Activated T-cell treated with anti-CD3 and anti-CD28 coated beads, Interleukin-2, amount 50 U/mL, for 72 hours (primary cell): ENCODE measurements at regions not wholly inside any gene's neighbourhood (a gene's known extent, or its start where the extent isn't known, plus 50 kb on each side); places are given as distances from the start of the nearest gene placed in this dataset.

Experiments used
- ATAC-seq, 2 donors: fragments of 150-1000 bp; cut with Tn5 transposase; replicated peaks in 1 of 2; 2 replicates each; pipeline ENCODE4 v1.10.0; 2021; ENCODE audit warnings: moderate library complexity in 2 of 2, mild to moderate bottlenecking in 1 of 2
- DNase-seq, 2 donors: peaks; one replicate each; pipeline ENCODE4 v3.0.0; 2021 to 2022; ENCODE audit warnings: mixed read lengths in 1 of 2
- H3K27ac Mint-ChIP-seq: one replicate; pipeline ENCODE4 v1.8.0; 2022; ENCODE audit warnings: mild to moderate bottlenecking, moderate library complexity, mixed read lengths
- H3K27me3 Mint-ChIP-seq: one replicate; pipeline ENCODE4 v1.8.0; 2022; ENCODE audit warnings: low read depth, mixed read lengths
- H3K36me3 Mint-ChIP-seq, 2 donors: one replicate each; pipeline ENCODE4 v1.8.0; 2022; ENCODE audit warnings: mixed read lengths in 2 of 2, mild to moderate bottlenecking in 1 of 2; ENCODE audit not compliant: insufficient read depth in 2 of 2
- H3K4me1 Mint-ChIP-seq: one replicate; pipeline ENCODE4 v1.8.0; 2022; ENCODE audit warnings: low read depth, mixed read lengths
- H3K4me3 Mint-ChIP-seq, 2 donors: one replicate each; pipeline ENCODE4 v1.8.0; 2022; ENCODE audit warnings: mild to moderate bottlenecking in 2 of 2, mixed read lengths in 2 of 2, moderate library complexity in 2 of 2
- H3K9me3 Mint-ChIP-seq, 2 donors: one replicate each; pipeline ENCODE4 v1.8.0; 2022; ENCODE audit warnings: mixed read lengths in 2 of 2

DNA sequence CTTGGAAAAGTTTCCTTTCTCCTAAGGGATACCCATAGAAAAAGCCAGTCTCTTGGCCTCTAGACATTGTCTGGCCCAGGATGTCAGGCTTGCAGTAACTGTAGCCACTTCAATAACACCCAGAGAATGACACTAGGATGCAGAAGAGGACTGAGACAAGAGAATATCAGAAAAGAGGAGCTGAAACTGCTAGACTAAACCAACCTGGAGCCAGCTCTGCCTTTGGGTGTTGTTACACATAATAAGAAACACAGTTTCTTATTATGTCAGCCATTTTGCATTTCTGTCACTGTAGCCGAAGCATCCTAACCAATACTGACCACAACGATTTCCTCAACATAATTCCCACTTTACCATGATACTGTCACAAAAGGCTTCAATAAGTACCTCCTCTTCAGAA, 72.2 kb upstream of the RCN1 start:
- H3K4me3 Mint-ChIP-seq = no peak overlapping the region
- H3K27ac Mint-ChIP-seq = no peak overlapping the region
- ATAC-seq = peak in 1 of 2 donors; percentile 26
- peaks cover 21% of the 10 kb centered on the region for H3K27me3 Mint-ChIP-seq
- H3K4me1 Mint-ChIP-seq = no peaks in the 10 kb centered on the region
- no peaks in the 10 kb centered on the region for H3K36me3 Mint-ChIP-seq
- peaks cover 0 to 1% of the 10 kb centered on the region in 2 donors for H3K9me3 Mint-ChIP-seq
- DNase-seq = no peak

DNA sequence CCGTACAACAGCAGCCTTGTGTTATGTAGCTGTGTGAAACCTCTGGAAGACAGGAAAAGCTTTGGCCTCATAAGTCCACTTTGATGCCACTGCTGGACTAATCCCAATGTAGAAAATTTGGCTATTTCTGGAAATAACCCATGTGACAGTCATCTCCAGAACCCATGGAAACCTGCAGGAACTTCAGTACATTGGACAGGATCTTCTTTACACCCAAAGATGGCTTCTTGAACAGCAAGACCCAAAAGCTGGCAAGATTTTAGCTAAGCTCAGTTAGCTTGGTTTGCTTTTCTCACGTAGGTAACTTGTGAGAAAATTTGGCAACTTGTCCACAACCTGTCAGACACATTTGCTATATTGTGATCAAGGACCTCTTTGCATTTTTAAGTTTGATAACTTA, 74.8 kb upstream of the RCN1 start:
- no peaks in the 10 kb centered on the region for H3K4me1 Mint-ChIP-seq
- DNase-seq (no peak), ATAC-seq (no peak)
- H3K9me3 Mint-ChIP-seq = no peaks in the 10 kb centered on the region
- no peaks in the 10 kb centered on the region for H3K36me3 Mint-ChIP-seq
- no peak overlapping the region for H3K27ac Mint-ChIP-seq
- no peak overlapping the region for H3K4me3 Mint-ChIP-seq
- peaks cover 17% of the 10 kb centered on the region for H3K27me3 Mint-ChIP-seq

DNA sequence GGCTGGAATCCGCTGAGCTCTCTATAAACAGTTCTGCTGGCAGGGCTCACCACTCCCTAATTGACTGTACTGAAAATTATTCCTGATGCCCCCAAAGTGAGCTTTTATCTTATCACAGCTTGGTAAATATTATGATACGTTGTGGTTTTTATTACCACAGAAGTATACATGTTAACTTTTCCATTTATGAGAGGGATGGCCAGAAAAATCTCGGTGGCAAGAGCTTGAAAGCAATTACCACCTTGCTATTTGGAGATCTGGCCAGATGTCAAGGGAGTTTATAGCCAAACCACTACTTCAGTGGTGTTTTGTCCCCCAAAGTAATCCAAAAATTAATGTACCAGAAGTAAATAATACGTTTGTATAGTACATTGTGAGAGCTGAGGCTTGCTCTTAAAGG, 75.4 kb upstream of the RCN1 start:
- Mint-ChIP-seq H3K27me3 (peaks cover 24% of the 10 kb centered on the region), H3K36me3 (no peaks in the 10 kb centered on the region), H3K27ac (no peak overlapping the region)

DNA sequence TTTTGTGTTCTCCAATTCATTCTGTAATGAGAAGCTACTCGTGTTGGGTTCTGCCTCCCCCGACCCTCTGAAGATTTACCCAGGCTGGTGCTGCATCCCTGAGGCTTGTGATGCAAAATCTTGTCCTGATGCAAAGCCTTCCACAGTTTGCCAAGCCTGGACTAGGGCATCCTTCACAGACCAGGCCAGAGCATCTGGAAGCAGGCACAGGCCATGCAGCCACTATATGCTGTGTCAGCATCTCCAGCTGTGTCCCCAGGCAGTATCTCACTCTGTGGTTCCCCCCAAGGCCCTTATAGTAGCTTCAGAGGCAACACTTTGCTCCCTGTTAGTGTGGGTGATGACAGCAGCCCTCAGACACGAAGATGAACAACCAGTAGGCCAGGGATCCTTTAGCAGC, 77.3 kb upstream of the RCN1 start:
- no peaks in the 10 kb centered on the region for H3K36me3 Mint-ChIP-seq
- H3K27ac Mint-ChIP-seq = no peak overlapping the region
- no peaks in the 10 kb centered on the region for H3K4me1 Mint-ChIP-seq
- H3K9me3 Mint-ChIP-seq = no peaks in the 10 kb centered on the region
- peaks cover 36% of the 10 kb centered on the region for H3K27me3 Mint-ChIP-seq
- DNase-seq (no peak), ATAC-seq (no peak)
- no peak overlapping the region for H3K4me3 Mint-ChIP-seq

More for the DNA sequence above, 75.4 kb upstream of the RCN1 start:
- Mint-ChIP-seq H3K4me1 (no peaks in the 10 kb centered on the region), H3K4me3 (no peak overlapping the region), H3K9me3 (no peaks in the 10 kb centered on the region)
- DNase-seq = no peak
- ATAC-seq = no peak

DNA sequence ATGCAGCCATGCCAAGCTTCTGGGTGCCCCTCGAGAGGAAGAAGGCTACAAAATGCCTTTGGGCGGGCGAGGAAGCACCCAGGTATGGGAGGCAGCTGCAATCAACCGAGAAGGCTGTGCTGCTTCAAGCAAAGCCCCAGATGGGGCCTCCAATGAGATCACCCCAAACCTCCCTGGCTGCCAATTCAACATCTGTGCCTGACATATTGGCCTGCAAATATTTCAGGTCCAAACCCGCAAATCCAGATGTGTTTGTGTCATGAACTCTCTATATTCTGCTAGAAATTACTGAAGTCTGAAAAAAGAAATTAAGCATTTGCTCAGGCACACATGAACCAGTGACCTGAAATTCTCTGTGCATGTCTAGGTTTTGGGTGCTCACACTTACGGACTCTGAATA, 78.8 kb upstream of the RCN1 start:
- peaks cover 31% of the 10 kb centered on the region for H3K27me3 Mint-ChIP-seq
- H3K4me1 Mint-ChIP-seq = no peaks in the 10 kb centered on the region
- no peaks in the 10 kb centered on the region for H3K9me3 Mint-ChIP-seq
- H3K36me3 Mint-ChIP-seq = no peaks in the 10 kb centered on the region
- H3K4me3 Mint-ChIP-seq = no peak overlapping the region
- no peak overlapping the region for H3K27ac Mint-ChIP-seq
- ATAC-seq (no peak), DNase-seq (no peak)

DNA sequence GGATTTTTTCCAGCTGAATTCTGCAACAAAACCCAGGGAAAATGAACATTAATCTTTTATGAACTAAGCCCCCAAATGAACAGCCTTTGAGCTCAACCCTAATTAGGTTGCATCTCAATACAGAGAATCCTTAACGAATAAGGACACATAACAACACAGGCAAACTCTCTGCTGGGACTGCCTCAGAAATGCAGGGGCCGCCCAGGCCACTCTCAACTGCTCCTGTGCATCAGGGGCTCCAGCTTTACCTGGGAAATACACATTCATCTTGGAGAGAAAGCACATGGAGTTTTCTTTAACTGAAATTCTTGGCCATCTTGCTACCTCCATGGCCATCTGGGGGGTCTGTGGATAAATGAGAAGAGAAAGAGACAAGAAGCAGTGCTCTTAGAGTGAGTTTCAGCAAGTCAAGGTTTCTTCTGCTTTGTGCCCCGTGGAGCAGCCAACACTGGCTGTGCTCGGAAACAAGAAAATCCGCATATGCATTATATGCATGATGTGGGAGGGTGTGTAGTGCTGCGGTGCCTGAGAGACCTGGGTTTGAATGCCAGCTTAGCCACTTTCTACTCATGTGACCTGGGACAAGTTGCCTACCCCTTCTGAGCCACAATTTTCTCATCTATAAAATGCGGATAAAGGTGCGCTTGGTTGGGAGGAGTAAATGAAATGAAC, 81.9 kb upstream of the RCN1 start:
- no peak overlapping the region for H3K4me3 Mint-ChIP-seq
- H3K27me3 Mint-ChIP-seq = peaks cover 27% of the 10 kb centered on the region
- no peak overlapping the region for H3K27ac Mint-ChIP-seq
- H3K4me1 Mint-ChIP-seq = no peaks in the 10 kb centered on the region
- ATAC-seq = no peak
- no peaks in the 10 kb centered on the region for H3K9me3 Mint-ChIP-seq
- no peak for DNase-seq
- no peaks in the 10 kb centered on the region for H3K36me3 Mint-ChIP-seq

DNA sequence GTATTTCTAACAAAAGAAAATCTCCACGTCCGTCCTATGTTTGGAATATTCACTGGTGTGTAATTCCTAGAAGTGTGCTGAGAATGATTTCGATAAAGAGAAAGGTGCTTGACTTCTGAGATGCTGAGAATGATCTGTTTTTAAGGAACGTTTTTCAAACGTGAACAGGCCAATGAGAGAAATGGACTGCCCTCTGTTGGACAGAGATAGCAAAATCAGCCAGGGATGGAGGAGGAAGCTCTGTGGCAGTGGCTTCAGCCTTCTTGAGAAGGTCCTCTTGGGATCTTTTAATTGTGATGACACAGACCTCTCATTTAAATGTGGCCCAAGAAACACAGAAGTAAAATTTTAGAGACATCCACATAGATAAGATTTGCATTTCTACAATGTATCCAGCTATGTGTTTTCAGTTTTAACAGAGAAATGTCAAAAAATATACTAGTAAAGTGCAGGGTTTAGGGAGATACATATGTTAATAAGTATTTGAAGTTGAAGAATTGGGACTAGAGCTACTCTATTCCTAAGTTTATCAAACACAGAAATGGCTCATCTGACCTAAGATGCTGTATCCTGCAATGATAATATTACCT, 84.0 kb upstream of the RCN1 start:
- H3K4me3 Mint-ChIP-seq = no peak overlapping the region
- H3K9me3 Mint-ChIP-seq = no peaks in the 10 kb centered on the region
- ATAC-seq = peak in 1 of 2 donors; percentile 53
- H3K36me3 Mint-ChIP-seq = no peaks in the 10 kb centered on the region
- H3K4me1 Mint-ChIP-seq = no peaks in the 10 kb centered on the region
- H3K27me3 Mint-ChIP-seq = peaks cover 24% of the 10 kb centered on the region
- no peak overlapping the region for H3K27ac Mint-ChIP-seq
- DNase-seq = peak in 1 of 2 donors; percentile 10

DNA sequence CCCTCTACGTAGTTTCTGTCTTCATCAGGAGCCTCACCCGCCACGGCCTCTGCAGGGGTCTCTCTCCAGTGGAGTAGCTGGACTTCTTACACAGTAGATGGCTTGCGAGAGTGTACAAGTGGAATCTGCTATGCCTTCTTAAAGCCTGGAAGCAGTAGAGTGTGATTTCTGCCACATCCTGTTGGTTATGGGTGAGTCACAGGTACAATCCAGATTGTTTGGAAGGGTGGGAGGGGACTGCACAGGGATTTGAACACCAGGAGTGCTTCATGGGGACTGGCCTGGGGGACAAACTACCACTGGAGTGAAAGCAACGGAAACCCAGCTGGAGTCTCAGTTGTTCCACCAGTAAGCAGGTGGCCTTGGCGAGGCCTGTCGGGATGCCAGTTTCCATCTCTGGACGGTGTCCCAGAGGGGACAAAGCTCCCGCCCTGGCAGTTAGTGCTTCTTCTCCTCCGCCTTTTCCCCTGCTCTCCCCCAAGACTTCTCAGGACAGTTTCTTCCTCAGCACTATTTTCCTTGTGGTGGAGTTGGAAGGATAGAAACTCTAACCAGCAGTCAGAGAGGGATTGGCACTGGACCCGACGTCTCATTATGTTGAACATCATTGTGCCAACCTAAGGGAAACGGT, 85.0 kb upstream of the RCN1 start:
- ATAC-seq = no peak

DNA sequence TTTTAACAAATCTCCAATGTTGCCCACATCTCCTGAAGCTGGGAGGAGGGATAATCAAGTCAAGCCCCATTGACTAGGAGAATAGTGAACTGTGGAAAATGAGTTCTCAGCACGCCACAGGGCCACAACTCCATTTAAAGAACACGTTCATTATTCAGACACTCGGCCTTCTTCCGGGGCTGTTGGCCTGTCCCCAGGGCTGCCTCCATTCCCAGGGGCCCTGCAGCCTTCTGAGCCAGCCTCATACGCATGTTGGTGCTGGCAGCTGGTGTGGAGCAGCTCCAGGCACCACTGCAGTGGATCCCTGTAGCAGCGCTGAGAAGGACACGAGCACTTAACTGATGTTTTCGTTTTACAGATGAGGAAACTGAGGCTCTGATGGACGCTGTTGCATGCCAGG, 87.5 kb upstream of the RCN1 start:
- H3K36me3 Mint-ChIP-seq = no peaks in the 10 kb centered on the region
- ATAC-seq = no peak
- peaks cover under 1% of the 10 kb centered on the region for H3K27me3 Mint-ChIP-seq
- no peaks in the 10 kb centered on the region for H3K4me1 Mint-ChIP-seq
- DNase-seq = no peak
- no peaks in the 10 kb centered on the region for H3K9me3 Mint-ChIP-seq
- H3K27ac Mint-ChIP-seq = no peak overlapping the region
- no peak overlapping the region for H3K4me3 Mint-ChIP-seq

More for the DNA sequence above, 85.0 kb upstream of the RCN1 start:
- Mint-ChIP-seq H3K4me1 (no peaks in the 10 kb centered on the region), H3K27me3 (peaks cover 17% of the 10 kb centered on the region), H3K27ac (no peak overlapping the region), H3K9me3 (no peaks in the 10 kb centered on the region), H3K4me3 (no peak overlapping the region), H3K36me3 (no peaks in the 10 kb centered on the region)
- DNase-seq = no peak

DNA sequence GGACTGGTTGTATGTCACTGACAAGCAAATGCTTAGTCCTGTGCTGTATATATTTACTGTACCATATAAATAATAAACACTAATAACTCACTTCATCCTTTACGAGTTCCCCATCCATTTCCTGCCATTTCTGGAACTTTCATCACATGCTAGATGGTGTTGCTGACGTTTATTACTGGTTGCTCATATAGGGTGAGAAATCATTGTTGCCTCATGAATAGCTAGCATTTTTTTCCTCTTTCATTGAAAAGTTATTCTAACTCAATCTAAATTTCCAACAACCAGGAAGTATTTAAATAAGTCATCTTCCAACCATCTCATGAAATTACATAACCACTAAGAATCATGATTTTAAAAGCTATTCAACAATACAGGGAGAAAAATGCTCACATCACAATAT, 88.6 kb upstream of the RCN1 start:
- DNase-seq (no peak), ATAC-seq (no peak)
- H3K4me1 Mint-ChIP-seq = no peaks in the 10 kb centered on the region
- H3K36me3 Mint-ChIP-seq = no peaks in the 10 kb centered on the region
- H3K27me3 Mint-ChIP-seq = peaks cover 6% of the 10 kb centered on the region
- no peak overlapping the region for H3K27ac Mint-ChIP-seq
- H3K9me3 Mint-ChIP-seq = no peaks in the 10 kb centered on the region
- H3K4me3 Mint-ChIP-seq = no peak overlapping the region

DNA sequence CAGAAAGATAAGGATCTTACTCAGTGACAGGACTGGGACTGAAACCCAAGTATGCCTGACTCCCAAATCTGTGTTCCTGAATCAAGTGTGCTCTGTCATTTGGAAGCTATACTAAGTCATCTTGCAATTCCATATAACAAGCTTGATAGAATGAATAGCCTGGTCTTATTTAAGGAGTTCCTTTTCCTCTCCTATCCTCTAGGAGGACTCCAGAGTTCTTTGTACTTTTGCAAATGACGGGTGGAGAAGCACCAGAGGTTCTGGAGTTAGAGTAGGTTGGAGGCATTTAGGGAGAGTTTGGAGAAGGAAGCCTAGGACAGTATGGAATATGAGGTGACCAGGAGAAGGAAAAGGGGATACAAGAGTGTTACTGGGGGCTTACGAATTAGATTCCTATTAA, 92.9 kb upstream of the RCN1 start:
- H3K9me3 Mint-ChIP-seq = no peaks in the 10 kb centered on the region
- peaks cover 15% of the 10 kb centered on the region for H3K4me1 Mint-ChIP-seq
- H3K27me3 Mint-ChIP-seq = peaks cover 6% of the 10 kb centered on the region
- no peaks in the 10 kb centered on the region for H3K36me3 Mint-ChIP-seq
- DNase-seq (no peak), ATAC-seq (no peak)
- no peak overlapping the region for H3K27ac Mint-ChIP-seq
- H3K4me3 Mint-ChIP-seq = no peak overlapping the region

DNA sequence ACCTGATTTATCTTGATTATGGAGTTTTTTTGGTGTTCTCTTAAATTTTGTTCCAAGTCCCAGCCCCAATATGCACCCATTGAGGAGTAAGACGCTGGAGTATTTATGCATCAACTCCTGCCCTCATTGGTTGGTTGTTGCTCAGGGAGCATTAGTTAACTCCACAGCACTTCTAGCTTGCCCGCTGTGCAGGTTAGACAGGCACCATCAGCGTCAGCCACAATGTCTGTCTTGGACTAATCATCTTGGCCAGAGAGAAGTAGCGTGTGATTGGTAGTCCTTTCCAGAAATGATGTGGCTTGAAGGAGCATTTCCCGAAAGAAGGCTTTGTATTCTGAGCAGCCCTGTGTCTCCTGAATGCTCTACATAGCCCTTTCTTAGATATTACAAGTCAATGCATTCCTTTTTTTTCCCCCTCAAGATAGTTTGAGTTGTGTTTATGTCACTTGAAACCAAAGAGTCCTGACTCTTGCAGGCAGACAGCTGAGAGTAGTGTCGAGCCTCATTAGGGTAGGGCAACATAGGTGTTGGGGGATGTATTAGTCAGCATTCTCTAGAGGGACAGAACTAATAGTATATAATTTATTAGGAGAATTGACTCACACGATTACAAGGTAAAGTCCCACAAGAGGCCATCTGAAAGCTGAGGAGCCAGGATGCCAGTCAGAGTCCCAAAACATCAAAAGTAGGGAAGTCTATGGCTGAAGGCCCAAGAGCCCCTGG, 94.6 kb upstream of the RCN1 start:
- Mint-ChIP-seq H3K9me3 (no peaks in the 10 kb centered on the region), H3K27me3 (peaks cover 6% of the 10 kb centered on the region), H3K4me3 (peak overlapping the region in 1 of 2 donors; percentile 44), H3K4me1 (peaks cover 15% of the 10 kb centered on the region), H3K36me3 (no peaks in the 10 kb centered on the region), H3K27ac (peak overlapping the region; percentile 45)
- ATAC-seq (no peak), DNase-seq (no peak)

DNA sequence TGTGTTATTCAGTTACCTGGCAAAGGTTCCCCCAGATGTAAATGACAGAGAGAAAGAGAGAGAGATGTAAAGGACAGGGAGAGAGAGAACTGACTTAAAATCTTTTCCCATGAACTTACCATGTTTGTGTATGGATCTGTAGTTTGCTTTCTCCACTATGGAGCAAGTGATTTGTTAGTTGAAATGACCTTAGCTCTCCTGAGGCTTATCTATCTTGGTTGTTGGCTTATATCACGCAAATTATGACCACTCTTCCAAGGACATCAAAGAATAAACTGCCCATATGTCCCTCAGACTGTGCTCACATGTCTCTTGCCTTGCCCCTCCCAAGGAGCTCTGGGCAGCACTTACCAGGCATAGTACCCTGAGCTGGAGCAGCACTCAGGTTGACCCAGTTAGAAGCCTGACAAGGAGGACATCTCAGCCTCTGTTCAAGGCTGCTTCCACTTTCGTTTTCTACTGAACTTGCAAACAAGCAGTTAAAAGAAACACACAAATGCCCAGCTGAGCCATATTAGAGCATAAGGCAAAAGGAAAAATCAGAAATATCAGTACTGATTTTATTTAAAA, 95.3 kb upstream of the RCN1 start:
- peak overlapping the region; percentile 73 to 80 for H3K4me3 Mint-ChIP-seq
- H3K4me1 Mint-ChIP-seq = peaks cover 15% of the 10 kb centered on the region

More for the DNA sequence above, 95.3 kb upstream of the RCN1 start:
- peaks cover 6% of the 10 kb centered on the region for H3K27me3 Mint-ChIP-seq
- no peaks in the 10 kb centered on the region for H3K36me3 Mint-ChIP-seq
- H3K9me3 Mint-ChIP-seq = no peaks in the 10 kb centered on the region
- ATAC-seq = peak; percentile 45 to 64
- DNase-seq = peak in 1 of 2 donors; percentile 7
- peak overlapping the region; percentile 71 for H3K27ac Mint-ChIP-seq
